Neural cell (in vitro differentiated cells): ENCODE measurements at regions not wholly inside any gene's neighbourhood (a gene's known extent, or its start where the extent isn't known, plus 50 kb on each side); places are given as distances from the start of the nearest gene placed in this dataset.

ENCODE experiments used
- EZH2 ChIP-seq: fragments of 200-600, 300-800 bp; shearing (Covaris generic), sonication (generic); IDR thresholded peaks from 2 replicates; pipeline ENCODE4 v1.6.1; 2014; ENCODE audit warnings: antibody characterized with exemption, low read length, borderline replicate concordance, mild to moderate bottlenecking; ENCODE audit not compliant: insufficient read depth, poor library complexity, severe bottlenecking
- POLR2AphosphoS5 ChIP-seq: IDR thresholded peaks from 2 replicates; pipeline ENCODE4 v1.6.1; 2012
- RAD21 ChIP-seq: fragments of 450-650 bp; conservative IDR thresholded peaks from 2 replicates; pipeline ENCODE4 v1.6.1; 2014; ENCODE audit warnings: antibody characterized with exemption, mild to moderate bottlenecking, moderate library complexity
- TAF1 ChIP-seq: IDR thresholded peaks from 2 replicates; pipeline ENCODE4 v1.6.1; 2012; ENCODE audit warnings: low read depth
- TF ChIP-seq, protein P1 (sequence below): fragments of 450-650 bp; IDR thresholded peaks from 2 replicates; pipeline ENCODE4 v1.5.1; 2014; ENCODE audit warnings: antibody characterized with exemption, mild to moderate bottlenecking, moderate library complexity; ENCODE audit not compliant: poor library complexity, severe bottlenecking
- TF ChIP-seq, protein P2 (sequence below): IDR thresholded peaks from 2 replicates; pipeline ENCODE4 v1.6.1; 2012; ENCODE audit warnings: borderline replicate concordance

DNA sequence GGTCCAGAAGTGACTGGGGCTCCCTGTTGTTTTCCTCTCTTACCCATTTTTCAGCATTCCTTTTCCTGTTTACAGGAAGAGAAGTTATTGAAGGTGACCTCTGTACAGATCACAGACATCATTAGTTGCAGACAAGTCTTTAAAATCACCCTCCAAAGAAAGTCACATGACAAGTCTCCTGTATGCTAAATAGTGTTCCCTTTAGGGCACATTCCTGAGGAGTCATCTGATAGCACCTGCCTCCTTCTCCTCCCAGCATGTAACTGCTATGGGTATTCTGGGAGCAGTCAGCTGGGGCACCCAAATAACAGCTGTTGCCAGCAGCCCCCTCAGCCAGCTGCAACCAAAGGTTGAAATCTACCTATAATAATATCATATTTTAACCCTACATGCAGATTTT, 200.6 kb downstream of the PTGER3 start:
- TF ChIP-seq POLR2AphosphoS5 (no peak), RAD21 (no peak), TAF1 (no peak), EZH2 (no peak)
- TF ChIP-seq, protein P1, sequence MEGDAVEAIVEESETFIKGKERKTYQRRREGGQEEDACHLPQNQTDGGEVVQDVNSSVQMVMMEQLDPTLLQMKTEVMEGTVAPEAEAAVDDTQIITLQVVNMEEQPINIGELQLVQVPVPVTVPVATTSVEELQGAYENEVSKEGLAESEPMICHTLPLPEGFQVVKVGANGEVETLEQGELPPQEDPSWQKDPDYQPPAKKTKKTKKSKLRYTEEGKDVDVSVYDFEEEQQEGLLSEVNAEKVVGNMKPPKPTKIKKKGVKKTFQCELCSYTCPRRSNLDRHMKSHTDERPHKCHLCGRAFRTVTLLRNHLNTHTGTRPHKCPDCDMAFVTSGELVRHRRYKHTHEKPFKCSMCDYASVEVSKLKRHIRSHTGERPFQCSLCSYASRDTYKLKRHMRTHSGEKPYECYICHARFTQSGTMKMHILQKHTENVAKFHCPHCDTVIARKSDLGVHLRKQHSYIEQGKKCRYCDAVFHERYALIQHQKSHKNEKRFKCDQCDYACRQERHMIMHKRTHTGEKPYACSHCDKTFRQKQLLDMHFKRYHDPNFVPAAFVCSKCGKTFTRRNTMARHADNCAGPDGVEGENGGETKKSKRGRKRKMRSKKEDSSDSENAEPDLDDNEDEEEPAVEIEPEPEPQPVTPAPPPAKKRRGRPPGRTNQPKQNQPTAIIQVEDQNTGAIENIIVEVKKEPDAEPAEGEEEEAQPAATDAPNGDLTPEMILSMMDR, result no peak
- TF ChIP-seq, protein P2, sequence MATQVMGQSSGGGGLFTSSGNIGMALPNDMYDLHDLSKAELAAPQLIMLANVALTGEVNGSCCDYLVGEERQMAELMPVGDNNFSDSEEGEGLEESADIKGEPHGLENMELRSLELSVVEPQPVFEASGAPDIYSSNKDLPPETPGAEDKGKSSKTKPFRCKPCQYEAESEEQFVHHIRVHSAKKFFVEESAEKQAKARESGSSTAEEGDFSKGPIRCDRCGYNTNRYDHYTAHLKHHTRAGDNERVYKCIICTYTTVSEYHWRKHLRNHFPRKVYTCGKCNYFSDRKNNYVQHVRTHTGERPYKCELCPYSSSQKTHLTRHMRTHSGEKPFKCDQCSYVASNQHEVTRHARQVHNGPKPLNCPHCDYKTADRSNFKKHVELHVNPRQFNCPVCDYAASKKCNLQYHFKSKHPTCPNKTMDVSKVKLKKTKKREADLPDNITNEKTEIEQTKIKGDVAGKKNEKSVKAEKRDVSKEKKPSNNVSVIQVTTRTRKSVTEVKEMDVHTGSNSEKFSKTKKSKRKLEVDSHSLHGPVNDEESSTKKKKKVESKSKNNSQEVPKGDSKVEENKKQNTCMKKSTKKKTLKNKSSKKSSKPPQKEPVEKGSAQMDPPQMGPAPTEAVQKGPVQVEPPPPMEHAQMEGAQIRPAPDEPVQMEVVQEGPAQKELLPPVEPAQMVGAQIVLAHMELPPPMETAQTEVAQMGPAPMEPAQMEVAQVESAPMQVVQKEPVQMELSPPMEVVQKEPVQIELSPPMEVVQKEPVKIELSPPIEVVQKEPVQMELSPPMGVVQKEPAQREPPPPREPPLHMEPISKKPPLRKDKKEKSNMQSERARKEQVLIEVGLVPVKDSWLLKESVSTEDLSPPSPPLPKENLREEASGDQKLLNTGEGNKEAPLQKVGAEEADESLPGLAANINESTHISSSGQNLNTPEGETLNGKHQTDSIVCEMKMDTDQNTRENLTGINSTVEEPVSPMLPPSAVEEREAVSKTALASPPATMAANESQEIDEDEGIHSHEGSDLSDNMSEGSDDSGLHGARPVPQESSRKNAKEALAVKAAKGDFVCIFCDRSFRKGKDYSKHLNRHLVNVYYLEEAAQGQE, result no peak
